22Rv1 (cell line): ENCODE measurements at regions not wholly inside any gene's neighbourhood (a gene's known extent, or its start where the extent isn't known, plus 50 kb on each side); places are given as distances from the start of the nearest gene placed in this dataset.

Experiments
- ZFX ChIP-seq: fragments of 450-650 bp; IDR thresholded peaks from 2 replicates; pipeline ENCODE4 v1.6.1; 2017; ENCODE audit warnings: antibody characterized with exemption, borderline replicate concordance
- TF ChIP-seq, protein P1 (sequence below): fragments of 450-650 bp; IDR thresholded peaks from 2 replicates; pipeline ENCODE4 v1.5.1; 2017; ENCODE audit warnings: mild to moderate bottlenecking

DNA sequence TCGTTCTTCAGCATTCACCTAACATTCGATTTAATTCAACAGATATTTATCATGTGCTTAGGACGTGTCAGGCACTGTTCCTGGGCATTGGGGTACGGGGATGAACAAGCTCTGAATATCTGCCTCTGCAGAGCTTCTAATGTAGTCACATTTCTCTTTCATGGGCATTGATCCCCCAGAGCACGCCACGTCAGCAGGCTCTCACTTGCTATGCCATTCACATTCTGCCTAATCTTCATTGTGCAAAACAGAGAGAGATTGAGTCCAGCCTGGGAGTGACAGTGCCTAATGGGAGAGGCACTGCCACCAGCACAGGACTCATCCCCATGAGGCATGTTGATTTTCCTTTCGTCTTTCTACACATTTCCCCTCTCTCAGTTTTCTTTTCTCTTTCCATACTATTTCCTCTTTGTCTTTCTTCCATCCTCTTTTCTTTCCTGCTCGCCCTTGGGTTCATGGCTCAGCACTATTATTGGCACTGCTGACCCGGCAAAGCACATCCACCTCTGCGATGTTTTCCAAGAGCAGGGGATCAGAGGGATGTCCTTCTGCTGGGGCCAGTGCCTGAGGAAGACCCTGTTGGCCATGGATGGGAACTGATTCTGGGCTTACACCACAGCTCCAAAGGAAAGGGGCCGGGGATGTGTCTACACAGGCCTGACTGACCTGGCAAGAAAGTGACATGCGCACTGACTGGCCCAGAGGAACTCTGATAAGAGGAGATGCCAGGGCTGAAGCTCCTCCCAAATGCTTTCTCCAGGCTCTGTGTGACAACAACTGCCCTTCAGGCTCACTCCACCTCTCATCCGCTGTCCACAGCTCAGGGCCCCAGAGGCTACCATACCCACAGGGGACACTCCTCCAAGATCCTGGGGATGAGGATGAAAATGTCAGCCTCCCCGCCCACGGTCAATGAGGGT lies 195.9 kb downstream of the TOMM20 start:
- TF ChIP-seq, protein P1, sequence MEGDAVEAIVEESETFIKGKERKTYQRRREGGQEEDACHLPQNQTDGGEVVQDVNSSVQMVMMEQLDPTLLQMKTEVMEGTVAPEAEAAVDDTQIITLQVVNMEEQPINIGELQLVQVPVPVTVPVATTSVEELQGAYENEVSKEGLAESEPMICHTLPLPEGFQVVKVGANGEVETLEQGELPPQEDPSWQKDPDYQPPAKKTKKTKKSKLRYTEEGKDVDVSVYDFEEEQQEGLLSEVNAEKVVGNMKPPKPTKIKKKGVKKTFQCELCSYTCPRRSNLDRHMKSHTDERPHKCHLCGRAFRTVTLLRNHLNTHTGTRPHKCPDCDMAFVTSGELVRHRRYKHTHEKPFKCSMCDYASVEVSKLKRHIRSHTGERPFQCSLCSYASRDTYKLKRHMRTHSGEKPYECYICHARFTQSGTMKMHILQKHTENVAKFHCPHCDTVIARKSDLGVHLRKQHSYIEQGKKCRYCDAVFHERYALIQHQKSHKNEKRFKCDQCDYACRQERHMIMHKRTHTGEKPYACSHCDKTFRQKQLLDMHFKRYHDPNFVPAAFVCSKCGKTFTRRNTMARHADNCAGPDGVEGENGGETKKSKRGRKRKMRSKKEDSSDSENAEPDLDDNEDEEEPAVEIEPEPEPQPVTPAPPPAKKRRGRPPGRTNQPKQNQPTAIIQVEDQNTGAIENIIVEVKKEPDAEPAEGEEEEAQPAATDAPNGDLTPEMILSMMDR = no peak
- no peak for TF ChIP-seq ZFX
